ENCODE measurements at regions not wholly inside any gene's neighbourhood (a gene's known extent, or its start where the extent isn't known, plus 50 kb on each side); places are given as distances from the start of the nearest gene placed in this dataset.
A peak's percentile ranks its signal among the peaks of the same experiment; 100 is the strongest.

GRCh38 chr18:75836516-75836915 is 409.0 kb upstream of the SMIM21 start:
- no peak for DNase-seq

GRCh38 chr18:75831960-75832359 is 404.5 kb upstream of the SMIM21 start:
- DNase-seq, result no peak

GRCh38 chr18:75830828-75831227 is 403.3 kb upstream of the SMIM21 start:
- DNase-seq, result no peak

- no peak for DNase-seq
Measured at GRCh38 chr18:75829091-75829490, 401.6 kb upstream of the SMIM21 start.

- DNase-seq, result no peak
Measured at GRCh38 chr18:75828379-75828778, 400.9 kb upstream of the SMIM21 start.

GRCh38 chr18:75827751-75828287 is 400.3 kb upstream of the SMIM21 start:
- no peak for DNase-seq

- no peak for DNase-seq
Measured at GRCh38 chr18:75824661-75825060, 397.2 kb upstream of the SMIM21 start.

GRCh38 chr18:75823471-75823870 is 396.0 kb upstream of the SMIM21 start:
- no peak for DNase-seq

GRCh38 chr18:75818383-75818782 is 390.9 kb upstream of the SMIM21 start:
- no peak for DNase-seq

- DNase-seq, result no peak
Measured at GRCh38 chr18:75815767-75816166, 388.3 kb upstream of the SMIM21 start.

GRCh38 chr18:75812761-75813160 is 385.3 kb upstream of the SMIM21 start:
- DNase-seq, result no peak

- peak; percentile 19 for DNase-seq
Measured at GRCh38 chr18:75810961-75811551, 383.6 kb upstream of the SMIM21 start.

GRCh38 chr18:75810516-75810915 is 383.0 kb upstream of the SMIM21 start:
- no peak for DNase-seq

- DNase-seq, result no peak
Measured at GRCh38 chr18:75809926-75810255, 382.4 kb upstream of the SMIM21 start.

GRCh38 chr18:75809151-75809925 is 381.8 kb upstream of the SMIM21 start:
- no peak for DNase-seq

GRCh38 chr18:75805265-75805664 is 377.8 kb upstream of the SMIM21 start:
- DNase-seq, result no peak

- no peak for DNase-seq
Measured at GRCh38 chr18:75802681-75803080, 375.2 kb upstream of the SMIM21 start.

GRCh38 chr18:75801178-75801577 is 373.7 kb upstream of the SMIM21 start:
- DNase-seq, result no peak

GRCh38 chr18:75800331-75800648 is 372.8 kb upstream of the SMIM21 start:
- DNase-seq, result no peak

- no peak for DNase-seq
Measured at GRCh38 chr18:75799449-75800330, 372.2 kb upstream of the SMIM21 start.

GRCh38 chr18:75797046-75797445 is 369.5 kb upstream of the SMIM21 start:
- DNase-seq, result no peak

GRCh38 chr18:75790796-75791195 is 363.3 kb upstream of the SMIM21 start:
- peak; percentile 20 for DNase-seq

GRCh38 chr18:75790111-75790510 is 362.6 kb upstream of the SMIM21 start:
- DNase-seq, result no peak

GRCh38 chr18:75785834-75786233 is 358.3 kb upstream of the SMIM21 start:
- DNase-seq, result no peak

Data from fibroblast of skin of right quadriceps (primary cell).